ENCODE measurements at regions not wholly inside any gene's neighbourhood (a gene's known extent, or its start where the extent isn't known, plus 50 kb on each side); places are given as distances from the start of the nearest gene placed in this dataset.
A peak's percentile ranks its signal among the peaks of the same experiment; 100 is the strongest.
"Not testable (repeated sequence)": the region's sequence is repeated elsewhere in the genome, so short reads cannot be mapped to it uniquely, and the experiment has no call there.

DNA sequence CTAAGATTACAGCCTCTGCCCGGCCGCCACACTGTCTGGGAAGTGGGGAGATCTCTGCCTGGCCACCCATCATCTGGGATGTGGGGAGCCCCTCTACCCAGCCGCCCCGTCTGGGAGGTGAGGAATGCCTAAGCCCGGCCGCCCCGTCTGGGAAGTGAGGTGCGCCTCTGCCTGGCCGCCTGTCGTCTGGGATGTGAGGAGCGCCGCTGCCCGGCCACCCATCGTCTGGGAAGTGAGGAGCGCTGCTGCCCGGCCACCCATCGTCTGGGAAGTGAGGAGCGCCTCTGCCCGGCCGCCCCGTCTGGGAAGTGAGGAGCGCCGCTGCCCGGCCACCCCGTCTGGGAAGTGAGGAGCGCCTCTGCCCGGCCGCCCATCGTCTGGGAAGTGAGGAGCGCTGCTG lies 135.9 kb upstream of the PROKR2 start:
- DNase-seq (ENCODE audit: low read depth) = not testable (repeated sequence)

DNA sequence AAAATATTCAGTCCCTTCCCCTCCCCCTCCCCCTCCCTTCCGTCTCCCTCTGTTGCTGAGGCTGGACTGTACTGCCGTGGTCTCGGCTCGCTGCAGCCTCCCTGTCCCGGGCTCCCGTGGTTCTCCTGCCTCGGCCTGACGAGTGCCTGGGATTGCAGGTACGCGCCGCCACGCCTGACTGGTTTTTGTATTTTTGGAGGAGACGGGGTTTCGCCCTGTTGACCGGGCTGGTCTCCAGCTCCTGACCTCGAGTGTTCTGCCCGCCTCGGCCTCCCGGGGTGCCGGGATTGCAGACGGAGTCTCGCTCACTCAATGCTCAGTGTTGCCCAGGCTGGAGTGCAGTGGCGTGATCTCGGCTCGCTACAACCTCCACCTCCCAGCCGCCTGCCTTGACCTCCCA lies 135.5 kb upstream of the PROKR2 start:
- not testable (repeated sequence) for DNase-seq (ENCODE audit: low read depth)

DNA sequence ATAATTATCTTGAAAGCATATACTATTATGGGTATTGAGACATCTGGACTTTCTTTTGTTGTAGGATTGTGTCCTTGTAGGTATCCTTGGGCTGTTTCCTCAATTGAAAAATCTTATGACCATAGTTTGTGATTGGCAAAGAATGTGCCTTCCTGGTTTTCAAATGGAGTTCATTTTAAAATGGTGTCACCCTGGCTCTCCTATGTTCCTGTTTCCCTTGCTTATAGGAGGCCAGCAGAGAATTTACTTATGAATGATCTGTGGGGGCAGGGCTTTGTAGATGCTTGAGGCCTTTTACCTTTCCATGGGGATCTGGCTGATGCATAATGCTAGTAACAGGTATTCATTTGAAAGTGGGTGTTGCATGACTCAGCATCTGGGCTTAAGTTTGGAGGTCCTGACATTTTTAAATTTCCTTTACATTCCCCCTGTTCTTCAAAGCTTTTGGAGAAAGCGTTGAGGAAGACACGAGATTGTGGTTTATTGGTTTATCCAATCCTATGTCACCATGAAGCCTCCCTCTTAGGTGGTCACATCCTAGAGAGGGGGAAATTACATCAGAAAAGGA lies 135.0 kb upstream of the PROKR2 start:
- no peak for DNase-seq (ENCODE audit: low read depth)

- peak; percentile 23 for DNase-seq (ENCODE audit: low read depth)
Measured at GRCh38 chr20:5448449-5449118, 131.8 kb upstream of the PROKR2 start.

GRCh38 chr20:5447188-5447587 lies 130.4 kb upstream of the PROKR2 start:
- DNase-seq (ENCODE audit: low read depth) = no peak

DNA sequence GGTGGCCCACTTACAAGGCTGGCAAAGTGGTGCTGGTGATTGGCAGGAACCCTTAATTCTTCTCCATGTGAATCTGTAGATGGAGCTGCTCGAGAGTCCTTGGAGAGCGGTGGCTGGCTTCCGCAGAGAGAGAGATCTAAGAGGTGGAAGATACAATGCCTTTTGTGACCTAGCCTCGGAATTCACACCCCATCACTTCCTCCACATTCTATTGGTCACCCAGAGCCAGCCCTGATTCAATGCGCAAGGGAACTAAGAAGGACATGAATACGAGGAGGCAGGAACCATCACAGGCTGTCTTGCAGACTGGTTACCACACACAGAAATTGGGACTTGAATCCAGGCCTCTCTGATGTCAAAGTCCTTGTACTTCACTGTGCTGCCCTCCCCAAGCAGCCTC lies 128.9 kb upstream of the PROKR2 start:
- no peak for DNase-seq (ENCODE audit: low read depth)

DNA sequence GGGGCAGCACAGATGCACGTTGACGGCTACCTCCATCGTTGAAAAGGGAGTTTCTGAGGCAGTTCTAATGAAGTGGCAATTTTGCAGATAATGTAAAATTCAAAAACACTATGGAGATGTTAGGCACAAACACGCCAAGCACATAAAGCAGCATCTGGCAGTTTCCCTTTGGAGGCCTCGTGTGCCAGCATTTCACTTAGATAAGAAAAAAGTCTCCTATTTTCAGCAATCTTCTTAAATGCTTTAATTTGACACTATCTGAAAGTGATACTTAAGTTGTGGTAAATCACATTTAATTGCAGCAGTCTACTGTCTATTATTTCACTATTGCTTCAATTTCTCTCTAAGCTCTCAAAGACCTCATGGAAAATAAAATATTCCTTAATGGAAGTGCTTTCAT lies 125.3 kb upstream of the PROKR2 start:
- no peak for DNase-seq (ENCODE audit: low read depth)

- DNase-seq (ENCODE audit: low read depth) = no peak
Measured at GRCh38 chr20:5434116-5434515, 117.4 kb upstream of the PROKR2 start.

DNA sequence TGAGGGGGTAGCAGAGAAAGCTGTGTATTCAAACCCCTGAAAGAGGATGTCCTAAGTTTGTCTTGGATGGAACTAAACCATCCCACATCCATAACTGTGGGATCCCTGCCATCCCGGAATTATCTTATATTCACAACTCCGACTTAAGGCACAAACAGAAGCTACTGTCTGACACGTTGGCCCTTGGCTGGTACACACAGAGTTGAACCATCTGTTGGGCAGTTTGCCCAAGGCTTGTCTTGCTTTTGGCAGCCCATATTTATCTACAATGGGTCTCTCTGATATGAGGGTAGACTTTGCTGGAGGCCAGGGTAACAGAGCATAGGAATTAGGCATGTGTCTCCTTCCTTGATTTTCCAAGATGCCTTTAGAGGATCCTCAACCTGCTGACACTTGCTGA lies 116.6 kb upstream of the PROKR2 start:
- no peak for DNase-seq (ENCODE audit: low read depth)

DNA sequence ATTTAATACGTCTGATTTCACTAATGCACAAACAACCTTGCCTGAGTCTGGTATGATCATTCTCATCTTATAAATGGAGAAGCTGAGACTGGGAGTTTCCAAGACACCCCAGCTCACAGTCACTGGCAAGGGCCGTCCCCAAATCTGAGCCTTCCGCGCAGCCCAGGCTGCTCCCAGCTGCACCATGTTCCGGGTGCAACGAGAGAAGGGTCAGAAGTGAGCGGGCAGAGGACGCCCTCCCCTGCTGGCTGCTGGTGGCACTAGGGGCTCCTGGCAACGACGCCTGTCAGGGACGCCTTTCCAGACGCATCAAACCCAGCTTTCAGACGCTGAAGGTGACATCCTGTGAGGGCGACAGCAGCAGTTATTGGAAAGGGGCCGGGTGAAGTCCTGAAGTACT lies 115.3 kb upstream of the PROKR2 start:
- DNase-seq (ENCODE audit: low read depth) = no peak

- DNase-seq (ENCODE audit: low read depth) = no peak
Measured at GRCh38 chr20:5430670-5431069, 113.9 kb upstream of the PROKR2 start.

GRCh38 chr20:5426026-5426425 lies 109.3 kb upstream of the PROKR2 start:
- DNase-seq (ENCODE audit: low read depth) = no peak

DNA sequence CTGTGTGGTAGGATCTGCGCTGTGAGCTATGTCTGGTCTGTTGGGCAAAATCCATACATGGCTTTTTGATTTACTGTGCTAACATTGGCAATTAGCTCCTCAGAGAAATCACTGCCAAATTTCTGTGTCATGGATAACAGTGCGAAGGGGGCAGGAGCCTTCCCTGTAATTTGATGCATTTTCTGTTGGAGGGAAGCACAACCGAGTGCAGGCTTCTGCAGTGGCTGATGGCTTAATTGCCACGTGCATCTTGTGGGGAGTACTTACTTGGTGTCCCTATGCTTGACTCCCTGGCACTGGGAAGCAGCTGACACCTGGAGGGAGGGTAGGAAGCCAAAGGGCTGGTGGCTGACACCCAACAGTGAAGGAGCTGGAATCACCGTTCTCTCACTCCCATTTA lies 99.3 kb upstream of the PROKR2 start:
- no peak for DNase-seq (ENCODE audit: low read depth)

DNA sequence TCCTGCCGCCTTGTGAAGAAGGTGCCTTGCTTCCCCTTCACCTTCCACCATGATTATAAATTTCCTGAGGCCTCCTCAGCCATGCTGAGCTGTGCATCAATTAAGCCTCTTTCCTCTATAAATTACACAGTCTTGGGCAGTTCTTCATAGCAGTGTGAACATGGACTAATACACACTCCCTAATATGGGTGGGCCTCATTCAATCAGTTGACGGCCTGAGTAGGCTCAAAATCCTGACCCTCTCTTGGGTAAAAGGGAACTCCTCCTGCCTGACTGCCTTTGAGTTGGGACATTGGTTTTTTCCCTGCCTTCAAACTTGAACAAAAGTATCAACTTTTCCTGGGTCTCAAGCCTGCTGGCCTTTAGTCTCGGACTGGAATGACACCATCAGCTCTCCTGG lies 96.6 kb upstream of the PROKR2 start:
- DNase-seq (ENCODE audit: low read depth) = no peak

DNA sequence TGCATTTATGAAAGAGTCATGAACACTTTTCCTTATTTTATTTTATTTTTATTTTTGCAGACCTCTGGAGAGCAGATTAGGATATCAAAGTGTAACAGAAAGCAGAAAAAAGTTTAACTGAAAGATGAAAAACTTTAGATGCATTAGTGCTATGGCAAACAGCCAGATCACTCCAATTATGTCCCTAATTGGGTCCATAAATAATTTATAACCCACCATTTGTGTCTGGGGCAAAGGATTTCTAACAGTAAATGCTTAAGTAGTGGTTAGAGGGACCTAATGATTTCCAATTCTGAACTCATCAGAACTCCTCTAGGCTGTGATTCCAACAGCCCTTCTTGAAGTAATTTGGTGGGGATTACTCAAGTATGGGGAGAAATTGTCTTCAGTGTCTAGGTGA lies 93.7 kb upstream of the PROKR2 start:
- no peak for DNase-seq (ENCODE audit: low read depth)

- peak; percentile 41 for DNase-seq (ENCODE audit: low read depth)
Measured at GRCh38 chr20:5402903-5403531, 86.3 kb upstream of the PROKR2 start.

GRCh38 chr20:5401277-5401875 lies 84.6 kb upstream of the PROKR2 start:
- DNase-seq (ENCODE audit: low read depth) = no peak

GRCh38 chr20:5400164-5400762 lies 83.5 kb upstream of the PROKR2 start:
- peak; percentile 28 for DNase-seq (ENCODE audit: low read depth)

- no peak for DNase-seq (ENCODE audit: low read depth)
Measured at GRCh38 chr20:5397393-5397792, 80.6 kb upstream of the PROKR2 start.

GRCh38 chr20:5395932-5396727 lies 79.4 kb upstream of the PROKR2 start:
- DNase-seq (ENCODE audit: low read depth) = no peak

DNA sequence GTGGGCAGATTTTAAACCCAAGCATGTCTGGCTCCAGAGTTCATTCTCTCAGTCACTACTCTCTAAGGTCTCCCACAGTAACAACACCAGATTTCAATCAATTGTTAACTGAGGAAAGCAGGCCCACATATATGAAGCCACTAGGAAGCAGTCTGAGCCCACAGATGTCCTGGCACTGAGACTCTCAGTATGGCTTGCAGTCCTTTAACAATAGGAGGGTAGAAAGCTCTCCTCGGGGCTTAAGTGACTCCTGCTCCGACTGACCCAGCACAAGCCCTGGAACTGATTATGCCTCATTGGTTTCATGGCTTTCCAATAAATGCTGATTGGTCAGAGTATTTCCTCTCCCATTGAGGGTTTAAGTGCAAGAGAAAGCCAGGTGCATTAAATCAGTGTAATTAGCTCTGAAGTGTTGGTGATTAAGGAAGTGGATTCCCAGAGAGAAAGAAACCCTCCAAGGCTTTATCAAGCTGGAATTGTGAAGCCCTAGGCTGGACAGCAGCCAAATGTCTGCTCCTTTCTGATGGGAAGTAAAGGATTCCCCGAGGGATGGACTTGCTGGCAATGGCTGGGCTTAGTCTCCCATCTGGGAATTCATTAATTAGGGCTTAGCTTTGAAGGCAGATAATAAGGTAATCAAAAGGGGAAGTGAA lies 76.6 kb upstream of the PROKR2 start:
- no peak for DNase-seq (ENCODE audit: low read depth)

DNA sequence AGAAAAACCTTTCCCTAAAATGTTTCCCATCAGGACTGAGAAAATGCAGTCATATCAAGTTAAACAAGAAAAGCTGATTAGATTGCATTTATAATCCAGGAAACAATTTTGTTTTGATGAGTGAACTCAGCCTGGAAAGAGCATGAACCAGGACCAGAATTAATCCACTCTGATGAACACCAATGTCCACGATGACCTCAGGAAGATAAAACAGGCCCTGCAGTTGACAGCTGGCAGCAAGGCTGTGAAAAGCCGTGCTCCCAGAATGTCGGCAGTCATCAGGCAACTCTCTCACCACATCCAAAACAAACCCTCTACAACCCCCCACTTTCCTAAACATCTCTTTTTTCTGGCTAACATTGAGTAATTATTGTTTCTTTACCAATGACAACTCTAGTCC lies 74.0 kb upstream of the PROKR2 start:
- DNase-seq (ENCODE audit: low read depth) = no peak
